Neuron (in vitro differentiated cells): ENCODE measurements at regions not wholly inside any gene's neighbourhood (a gene's known extent, or its start where the extent isn't known, plus 50 kb on each side); places are given as distances from the start of the nearest gene placed in this dataset.

Source experiments
- H2AFZ ChIP-seq: one replicate; pipeline ENCODE4 v1.6.1; 2013; ENCODE audit warnings: low read depth, mild to moderate bottlenecking, inconsistent platforms, low read length, moderate library complexity
- H3K27me3 ChIP-seq: one replicate; pipeline ENCODE4 v1.6.1; 2013; ENCODE audit warnings: low read length; ENCODE audit not compliant: insufficient read depth
- H3K36me3 ChIP-seq: one replicate; pipeline ENCODE4 v1.6.1; 2013; ENCODE audit warnings: low read length; ENCODE audit not compliant: insufficient read depth
- H3K4me1 ChIP-seq: one replicate; pipeline ENCODE4 v1.6.1; 2013; ENCODE audit warnings: low read length; ENCODE audit not compliant: insufficient read depth
- H3K4me3 ChIP-seq: 2 replicates; pipeline ENCODE4 v1.5.1; 2013; ENCODE audit warnings: mild to moderate bottlenecking, low read length, moderate library complexity
- H3K9me3 ChIP-seq: one replicate; pipeline ENCODE4 v1.6.1; 2013; ENCODE audit warnings: low read length

GRCh38 chr12:115405471-115405860 is 721.5 kb upstream of the TBX3 start:
- no peak overlapping the region for H3K4me3 ChIP-seq
- no peak overlapping the region for H2AFZ ChIP-seq
- H3K27me3 ChIP-seq, result no peaks in the 10 kb centered on the region
- no peaks in the 10 kb centered on the region for H3K36me3 ChIP-seq
- no peaks in the 10 kb centered on the region for H3K9me3 ChIP-seq
- no peaks in the 10 kb centered on the region for H3K4me1 ChIP-seq

- H3K4me1 ChIP-seq, result no peaks in the 10 kb centered on the region
- no peak overlapping the region for H3K4me3 ChIP-seq
- H3K27me3 ChIP-seq, result no peaks in the 10 kb centered on the region
- no peaks in the 10 kb centered on the region for H3K36me3 ChIP-seq
- H3K9me3 ChIP-seq, result no peaks in the 10 kb centered on the region
- H2AFZ ChIP-seq, result no peak overlapping the region
Observed at GRCh38 chr12:115404761-115405470, 720.9 kb upstream of the TBX3 start.

- H3K4me1 ChIP-seq, result no peaks in the 10 kb centered on the region
- H3K27me3 ChIP-seq, result no peaks in the 10 kb centered on the region
- H2AFZ ChIP-seq, result no peak overlapping the region
- no peaks in the 10 kb centered on the region for H3K36me3 ChIP-seq
- H3K9me3 ChIP-seq, result no peaks in the 10 kb centered on the region
- H3K4me3 ChIP-seq, result no peak overlapping the region
Observed at GRCh38 chr12:115403689-115404088, 719.7 kb upstream of the TBX3 start.

DNA sequence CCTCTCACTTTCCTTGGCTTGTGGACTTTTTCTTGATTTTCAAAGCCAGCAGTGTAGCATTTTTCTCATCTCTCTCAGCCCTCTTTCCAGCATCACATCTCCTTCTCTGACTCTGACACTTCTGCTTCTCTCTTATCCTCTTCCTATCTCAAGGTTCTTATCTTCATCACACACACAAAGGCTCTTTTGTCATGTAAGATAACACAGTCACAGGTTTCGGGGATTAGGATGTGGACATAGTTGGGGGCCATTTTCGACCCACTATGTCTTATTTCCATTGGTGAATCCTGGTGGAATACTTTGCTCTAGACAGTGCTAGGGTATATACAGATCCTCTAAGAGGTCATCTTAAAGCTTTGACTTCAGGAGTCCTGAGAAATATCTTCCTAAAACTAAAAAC is 719.3 kb upstream of the TBX3 start:
- H3K9me3 ChIP-seq, result no peaks in the 10 kb centered on the region
- no peak overlapping the region for H2AFZ ChIP-seq

GRCh38 chr12:115402443-115403180 is 718.6 kb upstream of the TBX3 start:
- H3K4me1 ChIP-seq, result no peaks in the 10 kb centered on the region
- H3K9me3 ChIP-seq, result no peaks in the 10 kb centered on the region
- no peaks in the 10 kb centered on the region for H3K27me3 ChIP-seq
- H3K36me3 ChIP-seq, result no peaks in the 10 kb centered on the region
- no peak overlapping the region for H3K4me3 ChIP-seq
- no peak overlapping the region for H2AFZ ChIP-seq

More for the DNA sequence above, 719.3 kb upstream of the TBX3 start:
- Histone ChIP-seq H3K36me3 (no peaks in the 10 kb centered on the region), H3K4me3 (no peak overlapping the region), H3K27me3 (no peaks in the 10 kb centered on the region), H3K4me1 (no peaks in the 10 kb centered on the region)

GRCh38 chr12:115401761-115402160 is 717.8 kb upstream of the TBX3 start:
- Histone ChIP-seq H3K4me3 (no peak overlapping the region), H2AFZ (no peak overlapping the region), H3K4me1 (no peaks in the 10 kb centered on the region), H3K36me3 (no peaks in the 10 kb centered on the region), H3K27me3 (no peaks in the 10 kb centered on the region), H3K9me3 (no peaks in the 10 kb centered on the region)

GRCh38 chr12:115400011-115400410 is 716.0 kb upstream of the TBX3 start:
- H3K9me3 ChIP-seq, result no peaks in the 10 kb centered on the region
- H3K4me3 ChIP-seq, result no peak overlapping the region
- no peaks in the 10 kb centered on the region for H3K27me3 ChIP-seq
- no peak overlapping the region for H2AFZ ChIP-seq
- H3K36me3 ChIP-seq, result no peaks in the 10 kb centered on the region
- no peaks in the 10 kb centered on the region for H3K4me1 ChIP-seq

GRCh38 chr12:115398311-115398781 is 714.4 kb upstream of the TBX3 start:
- Histone ChIP-seq H3K36me3 (no peaks in the 10 kb centered on the region), H3K4me1 (no peaks in the 10 kb centered on the region), H3K4me3 (no peak overlapping the region)

GRCh38 chr12:115396567-115396966 is 712.6 kb upstream of the TBX3 start:
- no peak overlapping the region for H3K4me3 ChIP-seq
- no peaks in the 10 kb centered on the region for H3K4me1 ChIP-seq
- H3K9me3 ChIP-seq, result no peaks in the 10 kb centered on the region
- no peaks in the 10 kb centered on the region for H3K36me3 ChIP-seq
- no peak overlapping the region for H2AFZ ChIP-seq
- H3K27me3 ChIP-seq, result no peaks in the 10 kb centered on the region

More at GRCh38 chr12:115398311-115398781, 714.4 kb upstream of the TBX3 start:
- Histone ChIP-seq H3K27me3 (no peaks in the 10 kb centered on the region), H2AFZ (no peak overlapping the region), H3K9me3 (no peaks in the 10 kb centered on the region)

DNA sequence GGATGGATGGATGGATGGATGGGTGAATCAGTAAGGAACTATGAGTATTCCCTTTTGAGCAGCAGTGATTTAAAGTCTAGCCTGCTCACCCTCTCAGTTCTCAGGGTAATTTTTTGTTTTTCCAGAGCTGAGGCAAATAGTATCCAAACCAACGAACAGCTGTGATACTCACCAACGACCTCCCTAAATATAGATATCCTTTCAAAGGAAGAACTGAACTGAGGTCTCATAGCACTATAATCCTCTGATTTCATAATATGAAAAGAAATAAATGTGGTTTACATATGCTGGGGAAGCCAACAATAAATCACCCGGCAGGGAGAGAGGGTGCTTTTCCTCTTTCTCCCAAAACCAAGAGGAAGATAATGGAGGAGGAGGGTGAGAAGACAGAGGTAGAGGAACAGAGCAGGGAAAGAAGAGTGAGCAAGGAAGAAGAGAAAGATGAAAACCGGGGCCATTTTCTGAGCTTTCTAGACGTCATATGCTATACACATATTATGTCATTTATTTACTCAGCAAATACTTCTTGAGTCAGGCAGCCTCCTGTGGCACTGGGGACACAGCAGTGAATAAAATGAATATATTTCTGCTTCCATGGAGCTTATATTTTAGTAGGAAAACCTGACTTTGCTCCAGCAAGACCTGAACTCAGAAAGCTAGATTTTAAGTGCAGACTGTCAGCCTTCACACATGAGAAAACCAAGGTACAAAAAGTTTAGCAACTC is 710.7 kb upstream of the TBX3 start:
- Histone ChIP-seq H3K4me1 (no peaks in the 10 kb centered on the region), H2AFZ (no peak overlapping the region), H3K9me3 (no peaks in the 10 kb centered on the region), H3K4me3 (no peak overlapping the region), H3K36me3 (no peaks in the 10 kb centered on the region), H3K27me3 (no peaks in the 10 kb centered on the region)

GRCh38 chr12:115388139-115388538 is 704.2 kb upstream of the TBX3 start:
- H2AFZ ChIP-seq, result no peak overlapping the region
- no peaks in the 10 kb centered on the region for H3K36me3 ChIP-seq
- H3K9me3 ChIP-seq, result no peaks in the 10 kb centered on the region
- peaks cover 2% of the 10 kb centered on the region for H3K27me3 ChIP-seq
- no peaks in the 10 kb centered on the region for H3K4me1 ChIP-seq
- H3K4me3 ChIP-seq, result no peak overlapping the region

DNA sequence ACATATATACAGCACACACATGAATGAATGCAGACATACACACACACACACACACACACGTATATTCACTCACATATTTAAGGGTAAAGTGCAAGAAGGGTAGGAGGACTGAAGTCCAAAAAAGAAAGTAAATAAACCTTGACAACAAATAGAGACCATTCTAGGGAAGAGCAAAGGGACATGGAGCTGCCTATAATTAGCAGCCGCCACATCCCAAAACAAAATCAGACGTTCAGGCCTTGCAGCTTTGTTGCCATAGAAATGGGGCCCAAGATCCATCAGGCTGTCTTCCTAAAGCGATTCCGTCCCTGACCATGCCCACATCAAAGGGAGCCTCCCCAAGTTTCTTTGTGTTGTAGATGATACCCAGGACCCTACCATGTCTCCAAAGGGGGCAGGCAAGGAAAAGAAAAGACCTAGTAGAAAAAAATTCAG is 703.5 kb upstream of the TBX3 start:
- Histone ChIP-seq H3K36me3 (no peaks in the 10 kb centered on the region), H3K27me3 (peaks cover 2% of the 10 kb centered on the region), H3K4me3 (no peak overlapping the region), H3K9me3 (no peaks in the 10 kb centered on the region), H3K4me1 (no peaks in the 10 kb centered on the region), H2AFZ (no peak overlapping the region)

DNA sequence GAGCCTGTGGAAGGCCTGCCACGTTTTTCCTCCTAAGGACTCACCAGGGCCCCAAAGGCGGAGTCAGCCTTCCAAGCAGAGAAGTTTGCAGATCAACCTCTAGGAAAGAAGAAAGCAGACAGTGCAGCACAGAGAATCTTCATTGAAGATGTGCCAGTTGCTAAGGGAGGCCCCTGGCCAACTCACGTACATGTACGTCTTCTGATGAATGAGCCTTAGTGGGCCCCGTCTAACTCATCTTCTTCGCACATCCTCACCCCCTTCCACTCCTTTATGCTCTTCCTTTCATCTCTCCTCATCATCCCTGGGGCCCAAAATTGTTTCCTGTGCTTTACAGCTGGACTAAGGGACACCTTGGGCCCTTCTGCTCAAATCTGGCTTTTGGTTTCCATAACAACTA is 703.0 kb upstream of the TBX3 start:
- no peak overlapping the region for H2AFZ ChIP-seq
- H3K4me1 ChIP-seq, result no peaks in the 10 kb centered on the region
- H3K27me3 ChIP-seq, result peaks cover 2% of the 10 kb centered on the region
- no peaks in the 10 kb centered on the region for H3K9me3 ChIP-seq
- H3K4me3 ChIP-seq, result no peak overlapping the region
- no peaks in the 10 kb centered on the region for H3K36me3 ChIP-seq
